ENCODE measurements at regions not wholly inside any gene's neighbourhood (a gene's known extent, or its start where the extent isn't known, plus 50 kb on each side); places are given as distances from the start of the nearest gene placed in this dataset.

- H2AFZ ChIP-seq (ENCODE audit: control insufficient read depth, low read length), result no peak overlapping the region
- H3K9me1 ChIP-seq (ENCODE audit: control insufficient read depth, extremely low read depth, insufficient read depth, low read length), result no peaks in the 10 kb centered on the region
- no peaks in the 10 kb centered on the region for H4K20me1 ChIP-seq (ENCODE audit: control insufficient read depth, extremely low read depth, insufficient read depth, low read length)
- H3K4me2 ChIP-seq (ENCODE audit: control insufficient read depth, extremely low read depth, insufficient read depth, low read depth, low read length), result no peak overlapping the region
- H3K9me3 ChIP-seq (ENCODE audit: control insufficient read depth, low read depth, low read length), result no peaks in the 10 kb centered on the region
- no peaks in the 10 kb centered on the region for H3K4me1 ChIP-seq (ENCODE audit: control insufficient read depth, extremely low read depth, insufficient read depth, low read length)
- dilution Hi-C loops (cut with MboI; ENCODE audit: extremely low pct_ligation_motif_present, low sequenced_read_pairs), result no loop called here
- no peak for DNase-seq (ENCODE audit: low read depth, low spot score)
- no peak for FAIRE-seq
- H3K27ac ChIP-seq (ENCODE audit: control insufficient read depth, insufficient read depth, low read length), result no peak overlapping the region
- H3K36me3 ChIP-seq (ENCODE audit: control insufficient read depth in 2 of 2, extremely low read depth in 1 of 2, insufficient read depth in 2 of 2, low read length in 2 of 2), result no peaks in the 10 kb centered on the region
- TF ChIP-seq EZH2 (IDR thresholded peaks at IDR 0.05; ENCODE audit: low read length), result no peak
- TF ChIP-seq CTCF (optimal IDR thresholded peaks at IDR 0.05 in 1 of 3, IDR thresholded peaks at IDR 0.05 in 1 of 3, conservative IDR thresholded peaks at IDR 0.05 in 1 of 3; ENCODE audit: extremely low read depth in 1 of 3, insufficient read depth in 2 of 3, low read length in 3 of 3), result no peak
- H3K4me3 ChIP-seq (ENCODE audit: control insufficient read depth in 2 of 3, extremely low read depth in 1 of 3, insufficient read depth in 2 of 3, low read depth in 1 of 3, low read length in 3 of 3), result no peak overlapping the region
- no peak overlapping the region for H3K9ac ChIP-seq (ENCODE audit: control insufficient read depth, extremely low read depth, insufficient read depth, low read length)
- no peaks in the 10 kb centered on the region for H3K79me2 ChIP-seq (ENCODE audit: control insufficient read depth, insufficient read depth, low read length)
- no peaks in the 10 kb centered on the region for H3K27me3 ChIP-seq (ENCODE audit: control insufficient read depth, extremely low read depth, insufficient read depth, low read length)
These were observed 746.4 kb upstream of the NR2F2 start for GRCh38 chr15:95584088-95584487.

- Histone ChIP-seq H3K9me1 (ENCODE audit: control insufficient read depth, extremely low read depth, insufficient read depth, low read length) (no peaks in the 10 kb centered on the region), H3K9me3 (ENCODE audit: control insufficient read depth, low read depth, low read length) (no peaks in the 10 kb centered on the region), H4K20me1 (ENCODE audit: control insufficient read depth, extremely low read depth, insufficient read depth, low read length) (no peaks in the 10 kb centered on the region), H3K27me3 (ENCODE audit: control insufficient read depth, extremely low read depth, insufficient read depth, low read length) (no peaks in the 10 kb centered on the region), H2AFZ (ENCODE audit: control insufficient read depth, low read length) (no peak overlapping the region), H3K36me3 (ENCODE audit: control insufficient read depth in 2 of 2, extremely low read depth in 1 of 2, insufficient read depth in 2 of 2, low read length in 2 of 2) (no peaks in the 10 kb centered on the region), H3K27ac (ENCODE audit: control insufficient read depth, insufficient read depth, low read length) (no peak overlapping the region), H3K4me2 (ENCODE audit: control insufficient read depth, extremely low read depth, insufficient read depth, low read depth, low read length) (no peak overlapping the region), H3K4me1 (ENCODE audit: control insufficient read depth, extremely low read depth, insufficient read depth, low read length) (no peaks in the 10 kb centered on the region), H3K79me2 (ENCODE audit: control insufficient read depth, insufficient read depth, low read length) (no peaks in the 10 kb centered on the region), H3K9ac (ENCODE audit: control insufficient read depth, extremely low read depth, insufficient read depth, low read length) (no peak overlapping the region), H3K4me3 (ENCODE audit: control insufficient read depth in 2 of 3, extremely low read depth in 1 of 3, insufficient read depth in 2 of 3, low read depth in 1 of 3, low read length in 3 of 3) (no peak overlapping the region)
- DNase-seq (ENCODE audit: low read depth, low spot score), result no peak
- no peak for FAIRE-seq
- dilution Hi-C loops (cut with MboI; ENCODE audit: extremely low pct_ligation_motif_present, low sequenced_read_pairs), result no loop called here
- TF ChIP-seq EZH2 (IDR thresholded peaks at IDR 0.05; ENCODE audit: low read length), result no peak
- TF ChIP-seq CTCF (optimal IDR thresholded peaks at IDR 0.05 in 1 of 3, IDR thresholded peaks at IDR 0.05 in 1 of 3, conservative IDR thresholded peaks at IDR 0.05 in 1 of 3; ENCODE audit: extremely low read depth in 1 of 3, insufficient read depth in 2 of 3, low read length in 3 of 3), result no peak
These were observed 742.4 kb upstream of the NR2F2 start for GRCh38 chr15:95588056-95588455.

All from keratinocyte (primary cell).